HCT116 (cell line): ENCODE measurements at regions not wholly inside any gene's neighbourhood (a gene's known extent, or its start where the extent isn't known, plus 50 kb on each side); places are given as distances from the start of the nearest gene placed in this dataset.

Source experiments
- POLR2A ChIP-seq: IDR thresholded peaks from 2 replicates; pipeline ENCODE4 v1.7.0; 2011; ENCODE audit warnings: borderline replicate concordance; ENCODE audit not compliant: insufficient read depth, insufficient read length; ENCODE audit errors: extremely low read depth
- POLR2AphosphoS5 ChIP-seq: IDR thresholded peaks from 2 replicates; pipeline ENCODE4 v1.6.1; 2011; ENCODE audit warnings: mild to moderate bottlenecking, low read depth, low read length, moderate library complexity
- RAD21 ChIP-seq: IDR thresholded peaks from 2 replicates; pipeline ENCODE4 v1.6.1; 2012; ENCODE audit warnings: low read depth, mild to moderate bottlenecking
- SIN3A ChIP-seq: IDR thresholded peaks from 2 replicates; pipeline ENCODE4 v1.6.1; 2012; ENCODE audit warnings: low read depth
- ZNF274 ChIP-seq: fragments of 200-500 bp; sonication (Bioruptor generic); IDR thresholded peaks from 2 replicates; pipeline ENCODE4 v1.6.1; 2014; ENCODE audit warnings: mild to moderate bottlenecking, low read depth, low read length, inconsistent platforms
- TF ChIP-seq, protein P1 (sequence below): IDR thresholded peaks from 2 replicates; pipeline ENCODE4 v1.6.1; 2012; ENCODE audit warnings: low read depth
- TF ChIP-seq, protein P2 (sequence below), 3 experiments: fragments of 200-600 bp in 1 of 3; sonication (generic) in 1 of 3; IDR thresholded peaks in 2 of 3; conservative IDR thresholded peaks in 1 of 3; 2 replicates each; pipeline ENCODE4 v1.5.1; 2012 to 2017; ENCODE audit warnings: low read depth in 2 of 3, low read length in 2 of 3, antibody characterized with exemption in 1 of 3, borderline replicate concordance in 1 of 3, control low read depth in 1 of 3, mild to moderate bottlenecking in 1 of 3, mixed read lengths in 1 of 3, mixed run types in 1 of 3, moderate library complexity in 1 of 3; ENCODE audit not compliant: insufficient read depth in 1 of 3

DNA sequence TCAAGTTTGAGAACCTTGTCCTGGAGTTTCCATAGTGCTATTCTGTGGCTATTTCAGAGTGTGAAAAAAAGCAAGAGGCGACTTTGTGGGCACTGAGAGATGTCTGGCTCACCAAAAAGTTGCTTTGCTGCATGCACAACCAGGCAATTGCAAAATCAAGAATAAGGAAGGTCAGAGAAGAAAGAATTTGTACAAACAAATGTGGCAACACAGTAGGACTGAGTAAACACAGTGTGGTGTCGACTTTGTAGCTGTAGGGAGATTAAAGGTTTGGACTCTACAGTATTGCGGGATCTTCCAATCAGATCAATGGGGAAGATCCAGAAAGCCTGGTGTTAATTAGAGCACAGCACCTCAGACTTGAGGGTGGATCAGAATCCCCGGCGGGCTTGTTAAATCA lies 88.1 kb upstream of the PLPP4 start:
- TF ChIP-seq, protein P1, sequence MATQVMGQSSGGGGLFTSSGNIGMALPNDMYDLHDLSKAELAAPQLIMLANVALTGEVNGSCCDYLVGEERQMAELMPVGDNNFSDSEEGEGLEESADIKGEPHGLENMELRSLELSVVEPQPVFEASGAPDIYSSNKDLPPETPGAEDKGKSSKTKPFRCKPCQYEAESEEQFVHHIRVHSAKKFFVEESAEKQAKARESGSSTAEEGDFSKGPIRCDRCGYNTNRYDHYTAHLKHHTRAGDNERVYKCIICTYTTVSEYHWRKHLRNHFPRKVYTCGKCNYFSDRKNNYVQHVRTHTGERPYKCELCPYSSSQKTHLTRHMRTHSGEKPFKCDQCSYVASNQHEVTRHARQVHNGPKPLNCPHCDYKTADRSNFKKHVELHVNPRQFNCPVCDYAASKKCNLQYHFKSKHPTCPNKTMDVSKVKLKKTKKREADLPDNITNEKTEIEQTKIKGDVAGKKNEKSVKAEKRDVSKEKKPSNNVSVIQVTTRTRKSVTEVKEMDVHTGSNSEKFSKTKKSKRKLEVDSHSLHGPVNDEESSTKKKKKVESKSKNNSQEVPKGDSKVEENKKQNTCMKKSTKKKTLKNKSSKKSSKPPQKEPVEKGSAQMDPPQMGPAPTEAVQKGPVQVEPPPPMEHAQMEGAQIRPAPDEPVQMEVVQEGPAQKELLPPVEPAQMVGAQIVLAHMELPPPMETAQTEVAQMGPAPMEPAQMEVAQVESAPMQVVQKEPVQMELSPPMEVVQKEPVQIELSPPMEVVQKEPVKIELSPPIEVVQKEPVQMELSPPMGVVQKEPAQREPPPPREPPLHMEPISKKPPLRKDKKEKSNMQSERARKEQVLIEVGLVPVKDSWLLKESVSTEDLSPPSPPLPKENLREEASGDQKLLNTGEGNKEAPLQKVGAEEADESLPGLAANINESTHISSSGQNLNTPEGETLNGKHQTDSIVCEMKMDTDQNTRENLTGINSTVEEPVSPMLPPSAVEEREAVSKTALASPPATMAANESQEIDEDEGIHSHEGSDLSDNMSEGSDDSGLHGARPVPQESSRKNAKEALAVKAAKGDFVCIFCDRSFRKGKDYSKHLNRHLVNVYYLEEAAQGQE: no peak
- TF ChIP-seq, protein P2, sequence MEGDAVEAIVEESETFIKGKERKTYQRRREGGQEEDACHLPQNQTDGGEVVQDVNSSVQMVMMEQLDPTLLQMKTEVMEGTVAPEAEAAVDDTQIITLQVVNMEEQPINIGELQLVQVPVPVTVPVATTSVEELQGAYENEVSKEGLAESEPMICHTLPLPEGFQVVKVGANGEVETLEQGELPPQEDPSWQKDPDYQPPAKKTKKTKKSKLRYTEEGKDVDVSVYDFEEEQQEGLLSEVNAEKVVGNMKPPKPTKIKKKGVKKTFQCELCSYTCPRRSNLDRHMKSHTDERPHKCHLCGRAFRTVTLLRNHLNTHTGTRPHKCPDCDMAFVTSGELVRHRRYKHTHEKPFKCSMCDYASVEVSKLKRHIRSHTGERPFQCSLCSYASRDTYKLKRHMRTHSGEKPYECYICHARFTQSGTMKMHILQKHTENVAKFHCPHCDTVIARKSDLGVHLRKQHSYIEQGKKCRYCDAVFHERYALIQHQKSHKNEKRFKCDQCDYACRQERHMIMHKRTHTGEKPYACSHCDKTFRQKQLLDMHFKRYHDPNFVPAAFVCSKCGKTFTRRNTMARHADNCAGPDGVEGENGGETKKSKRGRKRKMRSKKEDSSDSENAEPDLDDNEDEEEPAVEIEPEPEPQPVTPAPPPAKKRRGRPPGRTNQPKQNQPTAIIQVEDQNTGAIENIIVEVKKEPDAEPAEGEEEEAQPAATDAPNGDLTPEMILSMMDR (IDR thresholded peaks at IDR 0.05 in 2 of 3, conservative IDR thresholded peaks at IDR 0.05 in 1 of 3; ENCODE audit: borderline replicate concordance in 1 of 3, insufficient read depth in 1 of 3, low read depth in 2 of 3, low read length in 2 of 3): no peak
- no peak for TF ChIP-seq POLR2A
- TF ChIP-seq POLR2AphosphoS5: no peak
- no peak for TF ChIP-seq RAD21
- no peak for TF ChIP-seq SIN3A
- TF ChIP-seq ZNF274: no peak
